OCI-LY1 (cell line): ENCODE measurements at regions not wholly inside any gene's neighbourhood (a gene's known extent, or its start where the extent isn't known, plus 50 kb on each side); places are given as distances from the start of the nearest gene placed in this dataset.

Experiments
- CTCF ChIP-seq: fragments of 200-600 bp; sonication (generic), shearing (Covaris generic); IDR thresholded peaks from 2 replicates; pipeline ENCODE4 v1.5.1; 2017; ENCODE audit warnings: mild to moderate bottlenecking, antibody characterized with exemption, low read length, moderate library complexity, mixed read lengths
- EZH2 ChIP-seq: fragments of 200-600 bp; sonication (generic), shearing (Covaris generic); IDR thresholded peaks from 2 replicates; pipeline ENCODE4 v1.8.0; 2017; ENCODE audit warnings: borderline replicate concordance, mixed run types, mild to moderate bottlenecking, antibody characterized with exemption, low read length, moderate library complexity, mixed read lengths

- TF ChIP-seq CTCF: no peak
- no peak for TF ChIP-seq EZH2
Measured at GRCh38 chr18:2254977-2255376, 316.3 kb downstream of the METTL4 start.
